Prostate gland (tissue), 2 donors: ENCODE measurements at regions not wholly inside any gene's neighbourhood (a gene's known extent, or its start where the extent isn't known, plus 50 kb on each side); places are given as distances from the start of the nearest gene placed in this dataset.

Experiments
- DNase-seq: peaks from one replicate; pipeline ENCODE4 v3.0.0-alpha.2; 2019; ENCODE audit warnings: low spot score
- H3K27ac ChIP-seq, 2 donors: fragments of 200-600 bp; sonication (generic); 2 replicates each; pipeline ENCODE4 v1.5.1; 2017 to 2019
- H3K27me3 ChIP-seq: fragments of 200-600 bp; sonication (generic); replicated peaks from 2 replicates; pipeline ENCODE4 v1.5.1; 2019; ENCODE audit not compliant: insufficient read depth
- H3K36me3 ChIP-seq, 2 donors: fragments of 200-600 bp; sonication (generic); 1 replicate in 1 of 2; 2 replicates in 1 of 2; pipeline versions ENCODE4 v1.5.1 to v1.8.1; 2017 to 2019
- H3K4me1 ChIP-seq: fragments of 200-600 bp; sonication (generic); replicated peaks from 2 replicates; pipeline ENCODE4 v1.5.1; 2019
- H3K4me3 ChIP-seq, 2 donors: fragments of 200-600 bp; sonication (generic); 2 replicates each; pipeline ENCODE4 v1.5.1; 2017 to 2019
- H3K9me3 ChIP-seq: fragments of 200-600 bp; sonication (generic); 2 replicates; pipeline ENCODE4 v1.5.1; 2017
- CTCF ChIP-seq, 4 experiments: fragments of 200-600 bp in 2 of 4; fragments of 450-650 bp in 2 of 4; sonication (generic) in 2 of 4; IDR thresholded peaks; 1 replicate in 3 of 4; 2 replicates in 1 of 4; pipeline ENCODE4 v1.5.1; 2016 to 2019; ENCODE audit warnings: antibody characterized with exemption in 4 of 4, mild to moderate bottlenecking in 2 of 4, moderate library complexity in 2 of 4
- POLR2A ChIP-seq: fragments of 450-650 bp; IDR thresholded peaks from one replicate; pipeline ENCODE4 v1.6.1; 2016; ENCODE audit warnings: antibody characterized with exemption, mild to moderate bottlenecking
- POLR2AphosphoS5 ChIP-seq: sonication (generic); formaldehyde crosslinking; IDR thresholded peaks from one replicate; pipeline ENCODE4 v1.6.1; 2017; ENCODE audit warnings: antibody characterized with exemption
- WGBS: methylation state at CpG from one replicate; pipeline ENCODE4 v1.1.5; 2018; 5-methylcytosine and 5-hydroxymethylcytosine counted together
- intact Hi-C: fragments of 100-400 bp; cut with DNase I; formaldehyde crosslinking; loops from one replicate; pipeline ENCODE4 v1.14.2; 2022

- no peak overlapping the region for H3K27ac ChIP-seq
- WGBS, result 63% methylated on average over 2 of the region's 2 CpGs
- H3K4me1 ChIP-seq, result no peaks in the 10 kb centered on the region
- no peaks in the 10 kb centered on the region for H3K27me3 ChIP-seq
- no peak for TF ChIP-seq CTCF (IDR thresholded peaks at IDR 0.05)
- no peak for TF ChIP-seq POLR2A
- no peak for TF ChIP-seq POLR2AphosphoS5
- no peaks in the 10 kb centered on the region for H3K9me3 ChIP-seq
- H3K4me3 ChIP-seq, result no peak overlapping the region
- no peaks in the 10 kb centered on the region for H3K36me3 ChIP-seq
- DNase-seq, result no peak
- intact Hi-C loops, result no loop called here
Observed at GRCh38 chr10:52631146-52631545, 141.4 kb downstream of the MBL2 start.

GRCh38 chr10:52631648-52632047 lies 140.9 kb downstream of the MBL2 start:
- H3K4me3 ChIP-seq, result no peak overlapping the region
- no peaks in the 10 kb centered on the region for H3K27me3 ChIP-seq
- H3K27ac ChIP-seq, result no peak overlapping the region
- H3K9me3 ChIP-seq, result no peaks in the 10 kb centered on the region
- no peaks in the 10 kb centered on the region for H3K4me1 ChIP-seq
- DNase-seq, result no peak
- intact Hi-C loops, result no loop called here
- no peak for TF ChIP-seq CTCF (IDR thresholded peaks at IDR 0.05)
- no peak for TF ChIP-seq POLR2A
- TF ChIP-seq POLR2AphosphoS5, result no peak
- H3K36me3 ChIP-seq, result no peaks in the 10 kb centered on the region

GRCh38 chr10:52632591-52632990 lies 140.0 kb downstream of the MBL2 start:
- Histone ChIP-seq H3K27ac (no peak overlapping the region), H3K36me3 (no peaks in the 10 kb centered on the region), H3K27me3 (no peaks in the 10 kb centered on the region), H3K9me3 (no peaks in the 10 kb centered on the region), H3K4me1 (no peaks in the 10 kb centered on the region), H3K4me3 (no peak overlapping the region)
- intact Hi-C loops, result no loop called here
- DNase-seq, result no peak
- no peak for TF ChIP-seq POLR2AphosphoS5
- no peak for TF ChIP-seq POLR2A
- no peak for TF ChIP-seq CTCF (IDR thresholded peaks at IDR 0.05)
- 22% methylated on average over 3 of the region's 3 CpGs for WGBS

- Histone ChIP-seq H3K36me3 (no peaks in the 10 kb centered on the region), H3K9me3 (no peaks in the 10 kb centered on the region), H3K27me3 (no peaks in the 10 kb centered on the region), H3K4me3 (no peak overlapping the region), H3K27ac (no peak overlapping the region), H3K4me1 (no peaks in the 10 kb centered on the region)
- DNase-seq, result no peak
- intact Hi-C loops, result no loop called here
- WGBS, result 75% methylated on average over 2 of the region's 2 CpGs
- TF ChIP-seq POLR2A (no peak), CTCF (IDR thresholded peaks at IDR 0.05) (no peak), POLR2AphosphoS5 (no peak)
Observed at GRCh38 chr10:52633266-52633665, 139.3 kb downstream of the MBL2 start.

- 36% methylated on average over 1 of the region's 1 CpG for WGBS
- Histone ChIP-seq H3K36me3 (no peaks in the 10 kb centered on the region), H3K27me3 (no peaks in the 10 kb centered on the region), H3K4me1 (no peaks in the 10 kb centered on the region), H3K9me3 (no peaks in the 10 kb centered on the region), H3K27ac (no peak overlapping the region), H3K4me3 (no peak overlapping the region)
- TF ChIP-seq POLR2A (no peak), CTCF (IDR thresholded peaks at IDR 0.05) (no peak), POLR2AphosphoS5 (no peak)
- intact Hi-C loops, result no loop called here
- no peak for DNase-seq
Observed at GRCh38 chr10:52635651-52636050, 136.9 kb downstream of the MBL2 start.
